ENCODE measurements at regions not wholly inside any gene's neighbourhood (a gene's known extent, or its start where the extent isn't known, plus 50 kb on each side); places are given as distances from the start of the nearest gene placed in this dataset.

- H3K4me2 ChIP-seq (ENCODE audit: low read depth, low read length, poor library complexity, severe bottlenecking): no peak overlapping the region
- no peaks in the 10 kb centered on the region for H3K9me3 ChIP-seq (ENCODE audit: insufficient read depth, low read length)
- H3K79me2 ChIP-seq (ENCODE audit: insufficient read depth, low read length): no peaks in the 10 kb centered on the region
- no peak overlapping the region for H3K9ac ChIP-seq (ENCODE audit: low read length)
- H2AFZ ChIP-seq (ENCODE audit: low read depth, low read length, severe bottlenecking): no peak overlapping the region
- H4K20me1 ChIP-seq (ENCODE audit: low read depth, low read length): no peaks in the 10 kb centered on the region
- H3K27ac ChIP-seq (ENCODE audit: low read depth, low read length): no peak overlapping the region
- H3K4me3 ChIP-seq (ENCODE audit: insufficient read depth, low read length, poor library complexity, severe bottlenecking): no peak overlapping the region
- H3K36me3 ChIP-seq (ENCODE audit: low read length): no peaks in the 10 kb centered on the region
- no peaks in the 10 kb centered on the region for H3K9me2 ChIP-seq (replicated peaks; ENCODE audit: insufficient read depth, low read length)
- no peaks in the 10 kb centered on the region for H3K27me3 ChIP-seq (ENCODE audit: low read length)
- no peaks in the 10 kb centered on the region for H3F3A ChIP-seq (ENCODE audit: insufficient read depth)
- TF ChIP-seq EZH2phosphoT487 (conservative IDR thresholded peaks at IDR 0.05; ENCODE audit: low read length) (no peak), CTCF (IDR thresholded peaks at IDR 0.05; ENCODE audit: insufficient read depth, low read length, poor library complexity, severe bottlenecking) (no peak)
These were observed 94.1 kb upstream of the SIAH1 start for GRCh38 chr16:48479329-48479728.

- H4K20me1 ChIP-seq (ENCODE audit: low read depth, low read length): no peaks in the 10 kb centered on the region
- no peak overlapping the region for H3K27ac ChIP-seq (ENCODE audit: low read depth, low read length)
- no peaks in the 10 kb centered on the region for H3K9me3 ChIP-seq (ENCODE audit: insufficient read depth, low read length)
- H3F3A ChIP-seq (ENCODE audit: insufficient read depth): no peaks in the 10 kb centered on the region
- no peak overlapping the region for H3K9ac ChIP-seq (ENCODE audit: low read length)
- H3K79me2 ChIP-seq (ENCODE audit: insufficient read depth, low read length): no peaks in the 10 kb centered on the region
- no peak overlapping the region for H3K4me3 ChIP-seq (ENCODE audit: insufficient read depth, low read length, poor library complexity, severe bottlenecking)
- no peaks in the 10 kb centered on the region for H3K36me3 ChIP-seq (ENCODE audit: low read length)
- H3K27me3 ChIP-seq (ENCODE audit: low read length): no peaks in the 10 kb centered on the region
- no peaks in the 10 kb centered on the region for H3K9me2 ChIP-seq (replicated peaks; ENCODE audit: insufficient read depth, low read length)
- no peak overlapping the region for H2AFZ ChIP-seq (ENCODE audit: low read depth, low read length, severe bottlenecking)
- TF ChIP-seq EZH2phosphoT487 (conservative IDR thresholded peaks at IDR 0.05; ENCODE audit: low read length): no peak
- no peak overlapping the region for H3K4me2 ChIP-seq (ENCODE audit: low read depth, low read length, poor library complexity, severe bottlenecking)
These were observed 93.2 kb upstream of the SIAH1 start for GRCh38 chr16:48478393-48478792.

GRCh38 chr16:48471435-48471834 is 86.2 kb upstream of the SIAH1 start:
- H3K9me3 ChIP-seq (ENCODE audit: insufficient read depth, low read length): no peaks in the 10 kb centered on the region
- H3K4me3 ChIP-seq (ENCODE audit: insufficient read depth, low read length, poor library complexity, severe bottlenecking): no peak overlapping the region
- H3K27ac ChIP-seq (ENCODE audit: low read depth, low read length): no peak overlapping the region
- H2AFZ ChIP-seq (ENCODE audit: low read depth, low read length, severe bottlenecking): no peak overlapping the region
- H4K20me1 ChIP-seq (ENCODE audit: low read depth, low read length): no peaks in the 10 kb centered on the region
- H3K9me2 ChIP-seq (replicated peaks; ENCODE audit: insufficient read depth, low read length): no peaks in the 10 kb centered on the region
- no peaks in the 10 kb centered on the region for H3K36me3 ChIP-seq (ENCODE audit: low read length)
- H3K79me2 ChIP-seq (ENCODE audit: insufficient read depth, low read length): no peaks in the 10 kb centered on the region
- no peak overlapping the region for H3K4me2 ChIP-seq (ENCODE audit: low read depth, low read length, poor library complexity, severe bottlenecking)
- H3K27me3 ChIP-seq (ENCODE audit: low read length): no peaks in the 10 kb centered on the region
- TF ChIP-seq EZH2phosphoT487 (conservative IDR thresholded peaks at IDR 0.05; ENCODE audit: low read length): no peak
- no peak for TF ChIP-seq CTCF (IDR thresholded peaks at IDR 0.05; ENCODE audit: insufficient read depth, low read length, poor library complexity, severe bottlenecking)
- H3K9ac ChIP-seq (ENCODE audit: low read length): no peak overlapping the region
- no peaks in the 10 kb centered on the region; the same call in 1 of the 2 replicates for H3F3A ChIP-seq (ENCODE audit: insufficient read depth)

- no peak overlapping the region for H3K9ac ChIP-seq (ENCODE audit: low read length)
- no peaks in the 10 kb centered on the region for H3K9me2 ChIP-seq (replicated peaks; ENCODE audit: insufficient read depth, low read length)
- no peak overlapping the region for H3K4me3 ChIP-seq (ENCODE audit: insufficient read depth, low read length, poor library complexity, severe bottlenecking)
- H3K79me2 ChIP-seq (ENCODE audit: insufficient read depth, low read length): no peaks in the 10 kb centered on the region
- no peaks in the 10 kb centered on the region; the same call in 1 of the 2 replicates for H3F3A ChIP-seq (ENCODE audit: insufficient read depth)
- H2AFZ ChIP-seq (ENCODE audit: low read depth, low read length, severe bottlenecking): no peak overlapping the region
- no peaks in the 10 kb centered on the region for H3K27me3 ChIP-seq (ENCODE audit: low read length)
- no peak overlapping the region for H3K27ac ChIP-seq (ENCODE audit: low read depth, low read length)
- H4K20me1 ChIP-seq (ENCODE audit: low read depth, low read length): no peaks in the 10 kb centered on the region
- no peaks in the 10 kb centered on the region for H3K36me3 ChIP-seq (ENCODE audit: low read length)
- no peak for TF ChIP-seq EZH2phosphoT487 (conservative IDR thresholded peaks at IDR 0.05; ENCODE audit: low read length)
- no peak for TF ChIP-seq CTCF (IDR thresholded peaks at IDR 0.05; ENCODE audit: insufficient read depth, low read length, poor library complexity, severe bottlenecking)
- H3K4me2 ChIP-seq (ENCODE audit: low read depth, low read length, poor library complexity, severe bottlenecking): no peak overlapping the region
- H3K9me3 ChIP-seq (ENCODE audit: insufficient read depth, low read length): no peaks in the 10 kb centered on the region
These were observed 77.0 kb upstream of the SIAH1 start for GRCh38 chr16:48462106-48462740.
